ENCODE measurements at regions not wholly inside any gene's neighbourhood (a gene's known extent, or its start where the extent isn't known, plus 50 kb on each side); places are given as distances from the start of the nearest gene placed in this dataset.

GRCh38 chr5:17431272-17432050 is 66.6 kb upstream of the TAF11L2 start:
- no peak for DNase-seq (ENCODE audit: low spot score)

DNA sequence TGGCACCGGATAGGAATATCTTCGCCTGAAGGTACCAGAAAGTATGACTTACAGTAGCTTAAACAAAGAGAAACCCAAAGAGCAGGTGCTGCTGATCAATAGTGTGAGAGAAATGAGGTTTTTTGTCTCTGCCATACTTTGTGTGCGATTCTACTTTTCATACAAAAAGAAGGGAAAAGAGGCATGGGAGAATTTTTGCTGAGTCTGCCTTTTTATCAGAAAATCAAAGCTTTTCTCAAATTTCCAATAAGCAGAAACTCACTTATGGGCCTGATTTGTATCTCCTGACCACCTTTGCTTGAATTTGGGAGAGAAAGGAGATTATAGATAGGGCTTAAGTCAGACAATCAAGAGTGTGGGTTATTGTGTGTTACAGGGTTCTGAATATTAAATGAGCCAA is 65.5 kb upstream of the TAF11L2 start:
- DNase-seq (ENCODE audit: low spot score) = no peak

GRCh38 chr5:17433406-17433805 is 64.6 kb upstream of the TAF11L2 start:
- no peak for DNase-seq (ENCODE audit: low spot score)

DNA sequence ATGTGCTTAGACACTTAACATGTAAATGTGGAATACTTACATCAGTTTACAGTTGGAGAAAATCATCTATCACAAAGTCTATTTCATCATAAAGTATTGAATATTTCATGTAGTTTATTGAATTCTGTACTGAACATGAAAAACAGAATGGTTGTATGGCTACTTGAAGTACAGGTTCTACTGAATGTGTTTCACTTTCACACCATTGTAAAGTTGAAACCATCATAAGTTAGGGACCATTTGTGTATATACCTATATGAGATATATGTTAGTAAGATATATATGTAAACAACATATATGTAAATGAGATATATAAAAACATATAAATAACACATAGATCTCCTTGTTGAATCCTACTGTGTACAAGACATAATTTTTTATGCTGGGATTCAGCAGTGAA is 63.0 kb upstream of the TAF11L2 start:
- DNase-seq (ENCODE audit: low spot score) = no peak

DNA sequence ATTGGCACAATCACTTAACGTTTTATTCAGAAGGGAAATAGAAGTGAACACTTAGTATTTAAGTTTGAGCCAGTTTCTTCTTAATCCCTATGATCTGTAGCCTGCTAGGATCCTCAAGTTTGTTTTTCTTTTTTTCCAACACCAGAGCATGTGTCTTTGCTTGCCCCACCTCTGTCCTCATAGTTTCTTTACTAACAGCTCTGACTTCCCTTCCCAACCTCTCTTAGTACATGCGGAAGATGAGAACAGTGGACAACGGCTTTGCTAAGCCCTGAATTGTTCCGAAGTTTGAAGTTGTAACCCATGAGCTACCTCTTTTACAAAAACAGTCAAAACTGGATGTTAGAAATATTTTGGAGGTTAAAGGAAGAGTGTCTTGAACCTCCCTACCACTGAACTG is 61.7 kb upstream of the TAF11L2 start:
- peak; percentile 26 for DNase-seq (ENCODE audit: low spot score)

DNA sequence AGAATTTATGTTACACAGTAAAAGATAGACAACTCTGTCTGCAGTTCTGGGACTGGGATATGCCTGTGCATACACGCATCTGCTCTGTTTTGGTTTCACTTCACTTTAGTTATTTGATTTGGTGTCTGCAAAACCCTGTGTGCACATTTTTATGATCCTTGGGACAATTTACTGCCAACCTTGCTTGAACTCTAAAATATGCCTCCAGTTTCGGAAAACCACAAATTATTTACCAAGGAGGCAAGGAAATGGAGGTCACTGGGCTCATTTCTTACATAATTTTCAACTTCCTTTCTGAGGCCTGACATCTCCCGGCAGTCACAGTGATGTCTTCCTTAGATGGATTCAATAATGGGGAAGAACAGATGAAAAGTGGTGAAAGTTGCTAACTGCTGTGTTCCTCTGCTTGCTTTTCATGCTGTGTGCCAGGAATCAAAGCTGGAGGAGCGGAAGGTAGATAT is 61.2 kb upstream of the TAF11L2 start:
- peak; percentile 18 for DNase-seq (ENCODE audit: low spot score)

DNA sequence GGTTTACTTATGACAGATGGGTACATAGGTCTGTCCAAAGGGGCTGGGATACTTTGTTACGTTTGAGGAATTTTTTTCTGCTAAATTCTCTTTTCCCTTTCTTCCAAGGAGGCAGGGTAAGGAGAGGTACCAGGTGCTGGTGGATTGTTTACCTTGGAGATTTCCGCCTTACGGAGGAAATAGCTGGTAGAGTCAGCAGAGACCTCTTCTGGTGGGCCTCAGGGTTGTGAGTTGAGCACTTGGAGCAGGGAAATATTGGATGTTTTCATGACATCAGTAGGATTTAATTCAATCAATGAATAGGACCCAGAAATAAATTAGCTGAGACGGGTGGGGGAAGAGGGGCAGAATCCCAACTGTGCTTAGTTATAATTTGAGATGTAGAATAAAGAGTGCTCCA is 60.0 kb upstream of the TAF11L2 start:
- DNase-seq (ENCODE audit: low spot score) = no peak

- DNase-seq (ENCODE audit: low spot score) = no peak
These were observed 58.1 kb upstream of the TAF11L2 start for GRCh38 chr5:17439956-17440355.

DNA sequence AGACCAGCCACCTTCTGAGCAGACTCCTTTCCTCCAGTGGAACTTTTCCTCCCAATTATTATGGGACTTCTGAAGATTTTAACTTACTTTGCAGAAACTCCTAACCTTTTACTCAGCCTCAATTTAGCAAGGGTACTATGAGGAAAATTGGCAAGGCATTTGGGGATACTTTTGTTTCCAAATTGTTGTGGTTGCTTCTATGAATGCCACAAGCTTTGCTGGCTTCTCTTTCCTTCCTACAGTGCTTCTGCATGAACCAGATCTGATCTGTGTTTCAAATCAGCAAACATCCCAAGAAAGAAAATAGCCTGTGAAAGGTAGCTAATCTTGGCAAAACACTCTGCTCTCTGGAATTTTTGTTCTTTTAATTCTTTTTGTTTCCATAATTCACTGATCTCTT is 57.3 kb upstream of the TAF11L2 start:
- DNase-seq (ENCODE audit: low spot score) = no peak

DNA sequence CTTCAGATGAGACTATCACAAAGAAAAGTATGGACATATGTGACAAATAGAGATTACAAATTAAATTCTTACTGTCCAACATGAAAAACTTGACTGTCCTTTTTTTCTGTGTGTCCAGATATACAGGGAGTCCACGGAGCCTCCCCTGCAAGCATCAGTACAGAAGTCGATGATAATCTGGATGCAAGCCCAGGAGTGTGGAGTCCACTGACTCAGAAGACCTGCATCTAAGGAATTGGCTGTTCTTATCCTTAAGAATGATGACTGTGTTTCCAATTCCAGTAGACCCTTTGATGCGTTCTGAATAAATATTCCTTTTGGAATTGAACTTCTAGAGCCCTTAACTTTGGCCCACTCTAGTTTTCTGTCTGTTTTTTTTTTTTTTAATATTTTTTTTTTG is 56.7 kb upstream of the TAF11L2 start:
- DNase-seq (ENCODE audit: low spot score) = no peak

DNA sequence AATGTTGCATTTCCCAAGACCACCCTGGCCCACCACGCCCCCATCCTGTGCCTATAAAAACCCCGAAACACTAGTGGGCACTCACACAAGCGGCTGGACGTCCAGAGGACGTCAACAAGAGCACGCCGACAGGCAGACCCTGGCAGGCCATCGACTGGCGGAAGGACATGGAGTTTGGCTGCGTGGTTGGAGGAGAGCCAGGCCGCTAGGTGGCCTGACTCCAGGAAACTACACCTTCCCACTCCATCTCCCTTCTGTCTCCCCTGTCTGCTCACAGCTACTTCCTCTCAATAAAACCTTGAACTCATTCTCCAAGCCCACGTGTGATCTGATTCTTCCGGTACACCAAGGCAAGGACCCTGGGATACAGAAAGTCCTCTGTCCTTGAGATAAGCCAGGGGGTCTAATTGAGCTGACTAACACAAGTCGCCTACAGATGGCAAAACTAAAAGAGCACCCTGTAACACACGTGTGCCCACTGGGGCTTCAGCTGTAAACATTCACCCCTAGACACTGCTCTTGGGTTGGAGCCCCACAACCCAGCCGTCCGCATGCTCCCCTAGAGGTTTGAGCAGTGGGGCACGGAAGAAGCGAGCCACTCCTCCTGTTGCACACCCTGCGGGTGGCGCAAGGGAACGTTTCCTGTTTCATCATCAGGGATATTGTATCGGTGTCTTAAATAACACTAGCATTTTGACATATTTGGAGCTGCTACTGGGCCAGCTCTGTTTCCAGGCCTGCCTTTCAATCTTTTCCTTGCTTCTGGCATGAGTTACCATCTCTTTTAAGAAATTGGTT is 54.5 kb upstream of the TAF11L2 start:
- DNase-seq (ENCODE audit: low spot score) = no peak

GRCh38 chr5:17444496-17444895 is 53.5 kb upstream of the TAF11L2 start:
- DNase-seq (ENCODE audit: low spot score) = no peak

- DNase-seq (ENCODE audit: low spot score) = no peak
These were observed 52.8 kb upstream of the TAF11L2 start for GRCh38 chr5:17445185-17445584.

All from globus pallidus (tissue), 1 donor.